Ascending aorta (tissue), 2 donors: ENCODE measurements at regions not wholly inside any gene's neighbourhood (a gene's known extent, or its start where the extent isn't known, plus 50 kb on each side); places are given as distances from the start of the nearest gene placed in this dataset.

Experiments used
- DNase-seq, 2 donors: peaks; one replicate each; pipeline ENCODE4 v3.0.0-alpha.2; 2019; ENCODE audit warnings: low spot score in 2 of 2
- H3K27ac ChIP-seq, 2 donors: fragments of 200-600 bp; sonication (generic); one replicate each; pipeline ENCODE4 v1.5.1; 2016 to 2017; ENCODE audit warnings: mild to moderate bottlenecking in 1 of 2
- H3K27me3 ChIP-seq: fragments of 200-600 bp; sonication (generic); one replicate; pipeline ENCODE4 v1.5.1; 2017
- H3K36me3 ChIP-seq, 2 donors: fragments of 200-600 bp; sonication (generic); one replicate each; pipeline ENCODE4 v1.5.1; 2016
- H3K4me1 ChIP-seq, 2 donors: fragments of 200-600 bp; sonication (generic); one replicate each; pipeline ENCODE4 v1.5.1; 2016 to 2017; ENCODE audit warnings: mild to moderate bottlenecking in 1 of 2
- H3K4me3 ChIP-seq, 2 donors: fragments of 200-600 bp; sonication (generic); one replicate each; pipeline ENCODE4 v1.5.1; 2016 to 2017; ENCODE audit warnings: mild to moderate bottlenecking in 1 of 2
- H3K9me3 ChIP-seq, 2 donors: fragments of 200-600 bp; sonication (generic); one replicate each; pipeline ENCODE4 v1.5.1; 2016
- intact Hi-C: fragments of 100-400 bp; cut with DNase I; formaldehyde crosslinking; loops from one replicate; pipeline ENCODE4 v1.15.1; 2023
- TF ChIP-seq, protein P1 (sequence below), 3 experiments: fragments of 200-600 bp in 2 of 3; fragments of 450-650 bp in 1 of 3; sonication (generic) in 2 of 3; IDR thresholded peaks; one replicate each; pipeline ENCODE4 v1.5.1; 2016 to 2019; ENCODE audit warnings: antibody characterized with exemption in 3 of 3, mild to moderate bottlenecking in 1 of 3, moderate library complexity in 1 of 3

DNA sequence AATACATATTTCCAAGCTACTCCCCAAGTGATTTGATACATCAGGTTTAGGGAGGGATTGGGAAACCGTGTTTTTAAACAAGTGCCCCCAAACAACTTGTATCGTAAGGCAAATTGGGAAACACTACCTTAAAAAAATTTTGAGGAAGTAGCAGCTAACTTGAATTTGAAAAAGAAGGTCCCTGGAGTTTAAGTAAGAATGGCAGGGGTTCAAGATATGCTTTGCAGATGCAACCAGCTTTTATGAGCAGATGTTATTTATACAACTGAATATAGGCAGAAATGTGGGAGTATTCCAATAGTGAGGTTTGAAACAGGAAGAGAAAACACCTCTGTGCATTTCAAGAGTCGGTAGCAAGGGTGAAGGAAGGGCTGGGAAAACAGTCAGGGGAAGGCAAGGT, 139.6 kb downstream of the IL20RB start:
- intact Hi-C loops: no loop called here
- no peak overlapping the region for H3K4me3 ChIP-seq
- TF ChIP-seq, protein P1, sequence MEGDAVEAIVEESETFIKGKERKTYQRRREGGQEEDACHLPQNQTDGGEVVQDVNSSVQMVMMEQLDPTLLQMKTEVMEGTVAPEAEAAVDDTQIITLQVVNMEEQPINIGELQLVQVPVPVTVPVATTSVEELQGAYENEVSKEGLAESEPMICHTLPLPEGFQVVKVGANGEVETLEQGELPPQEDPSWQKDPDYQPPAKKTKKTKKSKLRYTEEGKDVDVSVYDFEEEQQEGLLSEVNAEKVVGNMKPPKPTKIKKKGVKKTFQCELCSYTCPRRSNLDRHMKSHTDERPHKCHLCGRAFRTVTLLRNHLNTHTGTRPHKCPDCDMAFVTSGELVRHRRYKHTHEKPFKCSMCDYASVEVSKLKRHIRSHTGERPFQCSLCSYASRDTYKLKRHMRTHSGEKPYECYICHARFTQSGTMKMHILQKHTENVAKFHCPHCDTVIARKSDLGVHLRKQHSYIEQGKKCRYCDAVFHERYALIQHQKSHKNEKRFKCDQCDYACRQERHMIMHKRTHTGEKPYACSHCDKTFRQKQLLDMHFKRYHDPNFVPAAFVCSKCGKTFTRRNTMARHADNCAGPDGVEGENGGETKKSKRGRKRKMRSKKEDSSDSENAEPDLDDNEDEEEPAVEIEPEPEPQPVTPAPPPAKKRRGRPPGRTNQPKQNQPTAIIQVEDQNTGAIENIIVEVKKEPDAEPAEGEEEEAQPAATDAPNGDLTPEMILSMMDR (IDR thresholded peaks at IDR 0.05): no peak
- H3K9me3 ChIP-seq: no peaks in the 10 kb centered on the region
- no peak overlapping the region for H3K27ac ChIP-seq
- H3K4me1 ChIP-seq: no peaks in the 10 kb centered on the region
- DNase-seq: no peak
- no peaks in the 10 kb centered on the region for H3K27me3 ChIP-seq
- H3K36me3 ChIP-seq: no peaks in the 10 kb centered on the region

DNA sequence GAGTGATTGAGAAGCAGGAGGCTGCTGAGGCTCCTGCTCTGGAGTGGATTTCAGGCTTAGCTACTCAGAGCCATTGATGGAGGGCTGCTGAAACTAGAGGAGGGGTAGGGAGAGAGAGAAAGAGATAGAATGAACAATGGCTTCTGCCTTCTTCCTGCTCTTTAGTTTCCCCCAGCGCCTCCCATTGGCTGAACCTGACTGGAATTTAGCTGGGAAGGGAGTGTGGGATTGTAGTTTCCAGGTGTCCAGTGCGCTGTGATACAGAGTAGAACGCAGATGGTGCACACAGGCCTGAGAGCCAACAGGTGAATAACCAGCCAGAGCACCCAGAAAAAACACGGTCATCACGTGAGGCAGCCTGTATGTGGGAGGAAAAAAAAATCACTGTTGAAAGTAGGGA, 140.1 kb downstream of the IL20RB start:
- no peaks in the 10 kb centered on the region for H3K36me3 ChIP-seq
- H3K27ac ChIP-seq: no peak overlapping the region
- no peaks in the 10 kb centered on the region for H3K9me3 ChIP-seq
- no peak overlapping the region for H3K4me3 ChIP-seq
- TF ChIP-seq, protein P1 (IDR thresholded peaks at IDR 0.05): no peak
- intact Hi-C loops: no loop called here
- H3K27me3 ChIP-seq: no peaks in the 10 kb centered on the region
- H3K4me1 ChIP-seq: no peaks in the 10 kb centered on the region
- DNase-seq: no peak

DNA sequence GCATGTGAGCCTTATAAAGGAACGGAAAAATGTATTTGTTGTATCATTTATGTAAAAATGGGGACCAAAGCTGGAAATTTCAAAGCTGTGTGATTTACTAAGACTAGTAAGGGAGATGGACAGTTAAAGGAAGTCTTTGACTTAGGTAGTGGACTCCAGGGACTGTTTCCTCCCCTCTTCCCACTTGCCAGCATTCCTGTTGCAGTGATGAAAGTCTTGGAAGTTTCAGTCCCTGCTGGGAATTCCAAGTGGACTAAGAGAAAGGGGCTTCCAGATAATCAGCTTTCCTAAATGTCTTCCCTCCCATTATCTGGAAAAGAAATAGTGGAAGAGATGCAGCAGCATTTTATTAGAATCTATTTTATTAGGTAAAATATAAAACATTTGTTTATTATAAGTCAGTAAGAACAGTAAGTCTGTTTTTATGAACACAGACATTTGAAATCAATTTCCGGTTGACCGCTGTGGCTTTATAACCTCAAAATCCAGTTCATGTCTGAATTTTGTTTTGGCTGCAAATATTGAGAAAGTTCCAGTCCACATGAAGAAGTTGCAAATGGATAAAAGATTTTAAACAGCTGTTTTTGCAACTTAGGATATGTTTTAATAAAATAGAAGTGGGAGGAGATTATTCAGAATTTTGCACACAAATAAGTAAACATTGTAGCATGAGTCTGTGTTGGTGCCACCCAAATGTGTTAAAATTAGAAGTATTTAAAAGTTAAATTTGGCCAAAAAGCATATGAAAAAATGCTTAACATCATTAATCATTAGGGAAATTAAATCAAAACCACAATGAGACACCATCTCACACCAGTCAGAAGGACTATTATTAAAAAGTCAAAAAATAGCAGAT, 141.8 kb downstream of the IL20RB start:
- Histone ChIP-seq H3K4me3 (no peak overlapping the region), H3K36me3 (no peaks in the 10 kb centered on the region), H3K4me1 (no peaks in the 10 kb centered on the region), H3K27me3 (no peaks in the 10 kb centered on the region), H3K27ac (no peak overlapping the region), H3K9me3 (no peaks in the 10 kb centered on the region)
- DNase-seq: no peak
- intact Hi-C loops: no loop called here
- TF ChIP-seq, protein P1 (IDR thresholded peaks at IDR 0.05): no peak

DNA sequence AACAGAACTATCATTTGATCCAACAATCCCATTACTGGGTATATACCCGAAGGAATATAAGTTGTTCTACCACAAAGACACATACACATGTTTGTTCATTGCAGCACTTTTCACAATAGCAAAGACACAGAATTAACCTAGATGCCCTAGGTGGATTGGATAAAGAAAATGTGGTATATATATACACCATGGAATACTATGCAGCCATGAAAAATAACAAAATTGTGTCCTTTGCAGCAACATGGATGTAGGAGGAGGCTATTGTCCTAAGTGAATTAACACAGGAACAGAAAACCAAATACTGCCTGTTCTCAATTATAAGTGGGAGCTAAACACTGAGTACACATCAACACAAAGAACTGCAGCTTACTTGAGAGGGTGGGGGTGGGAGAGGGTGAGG, 142.5 kb downstream of the IL20RB start:
- no peak overlapping the region for H3K4me3 ChIP-seq
- intact Hi-C loops: no loop called here
- no peaks in the 10 kb centered on the region for H3K4me1 ChIP-seq
- no peak for DNase-seq
- H3K27ac ChIP-seq: no peak overlapping the region
- H3K36me3 ChIP-seq: no peaks in the 10 kb centered on the region
- no peaks in the 10 kb centered on the region for H3K27me3 ChIP-seq
- no peaks in the 10 kb centered on the region for H3K9me3 ChIP-seq
- TF ChIP-seq, protein P1 (IDR thresholded peaks at IDR 0.05): no peak

DNA sequence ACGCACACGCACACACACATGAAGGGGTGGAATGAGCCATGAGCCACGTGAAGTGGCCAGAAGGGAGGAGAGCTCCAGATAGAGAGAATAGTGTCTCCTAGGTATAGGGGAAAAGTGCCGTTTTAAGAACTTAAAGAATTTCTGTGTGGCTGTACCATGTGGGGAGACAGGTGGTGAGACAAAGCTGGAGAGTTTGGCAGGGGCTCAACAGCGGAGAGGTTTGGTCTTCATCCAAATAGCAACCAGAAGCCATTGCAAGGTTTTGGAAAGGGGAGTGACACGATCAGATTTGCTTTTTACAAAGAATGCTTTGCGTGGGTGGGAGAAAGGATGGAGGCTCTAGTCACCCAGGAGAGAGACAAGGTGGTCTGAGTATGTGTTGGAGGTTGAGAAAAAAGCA, 146.0 kb downstream of the IL20RB start:
- no peaks in the 10 kb centered on the region for H3K27me3 ChIP-seq
- no peaks in the 10 kb centered on the region for H3K9me3 ChIP-seq
- no peaks in the 10 kb centered on the region for H3K4me1 ChIP-seq
- H3K4me3 ChIP-seq: no peak overlapping the region
- H3K36me3 ChIP-seq: no peaks in the 10 kb centered on the region
- no peak overlapping the region for H3K27ac ChIP-seq
- TF ChIP-seq, protein P1 (IDR thresholded peaks at IDR 0.05): no peak
- no peak for DNase-seq
- intact Hi-C loops: no loop called here
